HL-60 (cell line): ENCODE measurements at regions not wholly inside any gene's neighbourhood (a gene's known extent, or its start where the extent isn't known, plus 50 kb on each side); places are given as distances from the start of the nearest gene placed in this dataset.

ENCODE experiments used
- DNase-seq, 2 experiments: peaks; one replicate each; pipeline ENCODE4 v3.0.0-alpha.2; 2010 to 2020; ENCODE audit warnings: low read depth in 1 of 2, low spot score in 1 of 2
- H3K27ac ChIP-seq: fragments of 250-450 bp; sonication (Bioruptor Pico); replicated peaks from 2 replicates; pipeline ENCODE4 v1.5.1; 2020; ENCODE audit warnings: mild to moderate bottlenecking, moderate library complexity
- H3K27me3 ChIP-seq: fragments of 250-450 bp; sonication (Bioruptor Pico); 2 replicates; pipeline ENCODE4 v1.5.1; 2021; ENCODE audit warnings: mild to moderate bottlenecking, moderate library complexity; ENCODE audit not compliant: insufficient read depth, poor library complexity, severe bottlenecking
- H3K4me3 ChIP-seq: replicated peaks from 2 replicates; pipeline ENCODE4 v1.5.1; 2011; ENCODE audit warnings: mild to moderate bottlenecking, control low read depth, low read length; ENCODE audit not compliant: insufficient read depth
- GABPA ChIP-seq: IDR thresholded peaks from 2 replicates; pipeline ENCODE4 v1.6.1; 2012; ENCODE audit warnings: low read depth
- POLR2AphosphoS5 ChIP-seq: IDR thresholded peaks from 2 replicates; pipeline ENCODE4 v1.6.1; 2012; ENCODE audit warnings: low read depth
- SPI1 ChIP-seq: IDR thresholded peaks from 2 replicates; pipeline ENCODE4 v1.6.1; 2012; ENCODE audit warnings: low read depth, mild to moderate bottlenecking, borderline replicate concordance
- TF ChIP-seq, protein P1 (sequence below): IDR thresholded peaks from 2 replicates; pipeline ENCODE4 v1.6.1; 2012; ENCODE audit warnings: low read depth; ENCODE audit not compliant: insufficient replicate concordance
- TF ChIP-seq, protein P2 (sequence below): IDR thresholded peaks from one replicate; pipeline ENCODE4 v1.5.1; 2011; ENCODE audit warnings: low read length, control low read depth, inconsistent platforms; ENCODE audit not compliant: insufficient read depth

DNA sequence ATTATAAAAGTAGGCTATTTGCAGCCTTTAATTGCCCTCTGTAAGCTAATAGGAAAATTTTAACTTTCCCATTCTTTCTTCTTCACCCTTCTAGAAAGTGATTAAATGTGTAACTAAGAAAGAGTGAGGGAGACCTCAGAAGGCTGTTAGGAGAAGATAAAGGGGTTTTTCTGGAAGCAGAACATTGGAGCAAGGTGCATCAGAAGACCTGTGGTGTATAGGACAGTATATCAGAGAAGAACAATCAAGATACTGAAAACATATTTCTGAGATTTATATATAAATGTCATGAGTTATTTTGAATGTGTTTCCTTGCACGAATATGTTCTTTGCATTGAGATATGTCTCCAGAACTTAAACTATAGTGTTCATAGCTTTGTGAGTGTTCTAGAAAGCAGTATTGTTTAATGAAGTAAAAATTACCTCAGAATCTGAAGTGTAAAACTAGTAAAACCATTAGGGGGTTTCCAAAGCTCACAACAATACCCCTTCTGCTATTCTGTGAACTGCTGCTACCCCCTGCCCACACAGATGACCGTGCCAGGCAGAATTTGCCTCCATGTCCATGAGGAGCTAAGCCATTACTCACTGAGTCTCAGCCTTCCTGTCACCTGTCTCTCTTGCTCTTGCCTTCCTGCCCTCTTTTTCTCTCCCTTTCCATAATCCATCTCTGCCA is 537.9 kb downstream of the EPHA4 start:
- H3K27ac ChIP-seq, result no peak overlapping the region
- TF ChIP-seq, protein P1, sequence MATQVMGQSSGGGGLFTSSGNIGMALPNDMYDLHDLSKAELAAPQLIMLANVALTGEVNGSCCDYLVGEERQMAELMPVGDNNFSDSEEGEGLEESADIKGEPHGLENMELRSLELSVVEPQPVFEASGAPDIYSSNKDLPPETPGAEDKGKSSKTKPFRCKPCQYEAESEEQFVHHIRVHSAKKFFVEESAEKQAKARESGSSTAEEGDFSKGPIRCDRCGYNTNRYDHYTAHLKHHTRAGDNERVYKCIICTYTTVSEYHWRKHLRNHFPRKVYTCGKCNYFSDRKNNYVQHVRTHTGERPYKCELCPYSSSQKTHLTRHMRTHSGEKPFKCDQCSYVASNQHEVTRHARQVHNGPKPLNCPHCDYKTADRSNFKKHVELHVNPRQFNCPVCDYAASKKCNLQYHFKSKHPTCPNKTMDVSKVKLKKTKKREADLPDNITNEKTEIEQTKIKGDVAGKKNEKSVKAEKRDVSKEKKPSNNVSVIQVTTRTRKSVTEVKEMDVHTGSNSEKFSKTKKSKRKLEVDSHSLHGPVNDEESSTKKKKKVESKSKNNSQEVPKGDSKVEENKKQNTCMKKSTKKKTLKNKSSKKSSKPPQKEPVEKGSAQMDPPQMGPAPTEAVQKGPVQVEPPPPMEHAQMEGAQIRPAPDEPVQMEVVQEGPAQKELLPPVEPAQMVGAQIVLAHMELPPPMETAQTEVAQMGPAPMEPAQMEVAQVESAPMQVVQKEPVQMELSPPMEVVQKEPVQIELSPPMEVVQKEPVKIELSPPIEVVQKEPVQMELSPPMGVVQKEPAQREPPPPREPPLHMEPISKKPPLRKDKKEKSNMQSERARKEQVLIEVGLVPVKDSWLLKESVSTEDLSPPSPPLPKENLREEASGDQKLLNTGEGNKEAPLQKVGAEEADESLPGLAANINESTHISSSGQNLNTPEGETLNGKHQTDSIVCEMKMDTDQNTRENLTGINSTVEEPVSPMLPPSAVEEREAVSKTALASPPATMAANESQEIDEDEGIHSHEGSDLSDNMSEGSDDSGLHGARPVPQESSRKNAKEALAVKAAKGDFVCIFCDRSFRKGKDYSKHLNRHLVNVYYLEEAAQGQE, result no peak
- no peak for TF ChIP-seq POLR2AphosphoS5
- TF ChIP-seq SPI1, result no peak
- no peak for TF ChIP-seq GABPA
- TF ChIP-seq, protein P2, sequence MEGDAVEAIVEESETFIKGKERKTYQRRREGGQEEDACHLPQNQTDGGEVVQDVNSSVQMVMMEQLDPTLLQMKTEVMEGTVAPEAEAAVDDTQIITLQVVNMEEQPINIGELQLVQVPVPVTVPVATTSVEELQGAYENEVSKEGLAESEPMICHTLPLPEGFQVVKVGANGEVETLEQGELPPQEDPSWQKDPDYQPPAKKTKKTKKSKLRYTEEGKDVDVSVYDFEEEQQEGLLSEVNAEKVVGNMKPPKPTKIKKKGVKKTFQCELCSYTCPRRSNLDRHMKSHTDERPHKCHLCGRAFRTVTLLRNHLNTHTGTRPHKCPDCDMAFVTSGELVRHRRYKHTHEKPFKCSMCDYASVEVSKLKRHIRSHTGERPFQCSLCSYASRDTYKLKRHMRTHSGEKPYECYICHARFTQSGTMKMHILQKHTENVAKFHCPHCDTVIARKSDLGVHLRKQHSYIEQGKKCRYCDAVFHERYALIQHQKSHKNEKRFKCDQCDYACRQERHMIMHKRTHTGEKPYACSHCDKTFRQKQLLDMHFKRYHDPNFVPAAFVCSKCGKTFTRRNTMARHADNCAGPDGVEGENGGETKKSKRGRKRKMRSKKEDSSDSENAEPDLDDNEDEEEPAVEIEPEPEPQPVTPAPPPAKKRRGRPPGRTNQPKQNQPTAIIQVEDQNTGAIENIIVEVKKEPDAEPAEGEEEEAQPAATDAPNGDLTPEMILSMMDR, result no peak
- no peaks in the 10 kb centered on the region for H3K27me3 ChIP-seq
- DNase-seq, result no peak
- no peak overlapping the region for H3K4me3 ChIP-seq

DNA sequence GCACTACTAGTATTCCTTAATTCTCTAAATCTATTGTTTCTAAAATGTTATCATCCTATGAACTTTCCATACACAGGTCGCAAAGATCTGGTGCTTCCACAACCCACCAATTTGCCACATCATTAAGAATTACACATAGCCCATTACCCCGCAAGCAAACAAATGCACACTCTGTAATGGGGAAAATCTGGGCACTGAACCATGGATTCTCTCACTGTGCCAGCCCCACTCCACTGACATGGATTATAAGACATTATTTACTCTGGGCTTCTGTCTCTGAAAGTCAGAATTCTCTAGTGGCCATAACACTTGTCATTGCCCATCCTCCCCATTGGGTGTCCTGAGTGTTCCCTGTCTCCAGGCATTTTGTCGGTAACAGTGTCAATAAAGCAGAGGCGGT is 537.1 kb downstream of the EPHA4 start:
- no peak overlapping the region for H3K27ac ChIP-seq
- no peaks in the 10 kb centered on the region for H3K27me3 ChIP-seq
- DNase-seq, result no peak
- TF ChIP-seq, protein P2, result no peak
- TF ChIP-seq SPI1 (no peak), POLR2AphosphoS5 (no peak), GABPA (no peak)
- TF ChIP-seq, protein P1, result no peak
- H3K4me3 ChIP-seq, result no peak overlapping the region

DNA sequence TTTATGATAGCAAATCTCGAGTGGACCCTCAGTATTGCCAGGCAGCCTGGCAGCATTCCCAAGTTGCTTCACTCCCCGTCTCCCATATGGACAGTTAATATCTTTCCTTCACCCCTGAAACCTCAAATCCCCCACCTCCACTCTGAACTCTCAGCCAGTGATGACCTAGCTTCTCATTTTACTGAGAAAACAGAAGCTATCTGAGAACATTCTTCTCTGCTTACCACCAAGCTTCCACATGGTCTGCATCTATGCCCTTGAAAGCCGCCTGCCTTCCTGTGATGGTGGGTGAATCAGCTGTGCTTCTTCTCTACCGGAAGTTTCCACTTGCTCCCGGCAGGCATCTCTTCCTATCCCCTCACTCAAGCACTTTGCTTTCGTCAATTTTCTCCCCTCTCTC is 529.2 kb downstream of the EPHA4 start:
- TF ChIP-seq SPI1, result no peak
- TF ChIP-seq, protein P1, result no peak
- H3K4me3 ChIP-seq, result no peak overlapping the region
- DNase-seq, result no peak
- no peak overlapping the region for H3K27ac ChIP-seq
- no peaks in the 10 kb centered on the region for H3K27me3 ChIP-seq
